Breast epithelium (tissue), 4 donors: ENCODE measurements at regions not wholly inside any gene's neighbourhood (a gene's known extent, or its start where the extent isn't known, plus 50 kb on each side); places are given as distances from the start of the nearest gene placed in this dataset.

Source experiments
- DNase-seq, 2 donors: peaks; one replicate each; pipeline ENCODE4 v3.0.0-alpha.2; 2019; ENCODE audit warnings: low spot score in 2 of 2
- H3K27ac ChIP-seq, 2 donors: fragments of 200-600 bp; sonication (generic) in 1 of 2; one replicate each; pipeline ENCODE4 v1.5.1; 2016 to 2019; ENCODE audit warnings: mild to moderate bottlenecking in 1 of 2
- H3K27me3 ChIP-seq, 2 donors: fragments of 200-600 bp; sonication (generic) in 1 of 2; one replicate each; pipeline versions ENCODE4 v1.5.1 to v1.6.0; 2017 to 2019; ENCODE audit warnings: control low read depth in 1 of 2, mild to moderate bottlenecking in 1 of 2
- H3K36me3 ChIP-seq: fragments of 200-600 bp; one replicate; pipeline ENCODE4 v1.5.1; 2019
- H3K4me1 ChIP-seq, 2 donors: fragments of 200-600 bp; sonication (generic); one replicate each; pipeline ENCODE4 v1.5.1; 2016 to 2019; ENCODE audit warnings: control low read depth in 1 of 2
- H3K4me3 ChIP-seq, 3 donors: fragments of 200-600 bp; sonication (generic); 1 replicate in 2 of 3; 2 replicates in 1 of 3; pipeline ENCODE4 v1.5.1; 2016 to 2019; ENCODE audit warnings: mild to moderate bottlenecking in 3 of 3, moderate library complexity in 2 of 3
- H3K9me3 ChIP-seq, 2 donors: fragments of 200-600 bp; sonication (generic) in 1 of 2; one replicate each; pipeline ENCODE4 v1.5.1; 2016 to 2019; ENCODE audit warnings: control low read depth in 1 of 2
- POLR2A ChIP-seq: fragments of 450-650 bp; IDR thresholded peaks from one replicate; pipeline ENCODE4 v1.6.1; 2016; ENCODE audit warnings: antibody characterized with exemption, mild to moderate bottlenecking, moderate library complexity
- POLR2AphosphoS5 ChIP-seq, 3 donors: sonication (generic); formaldehyde crosslinking; IDR thresholded peaks; one replicate each; pipeline ENCODE4 v1.6.1; 2017; ENCODE audit warnings: antibody characterized with exemption in 3 of 3
- intact Hi-C: fragments of 100-400 bp; cut with DNase I; formaldehyde crosslinking; loops from one replicate; pipeline ENCODE4 v1.15.1; 2023; ENCODE audit warnings: low total_unique reads
- TF ChIP-seq, protein P1 (sequence below), 3 donors: fragments of 450-650 bp; IDR thresholded peaks; one replicate each; pipeline ENCODE4 v1.5.1; 2016 to 2017; ENCODE audit warnings: antibody characterized with exemption in 3 of 3, mild to moderate bottlenecking in 3 of 3, moderate library complexity in 3 of 3

DNA sequence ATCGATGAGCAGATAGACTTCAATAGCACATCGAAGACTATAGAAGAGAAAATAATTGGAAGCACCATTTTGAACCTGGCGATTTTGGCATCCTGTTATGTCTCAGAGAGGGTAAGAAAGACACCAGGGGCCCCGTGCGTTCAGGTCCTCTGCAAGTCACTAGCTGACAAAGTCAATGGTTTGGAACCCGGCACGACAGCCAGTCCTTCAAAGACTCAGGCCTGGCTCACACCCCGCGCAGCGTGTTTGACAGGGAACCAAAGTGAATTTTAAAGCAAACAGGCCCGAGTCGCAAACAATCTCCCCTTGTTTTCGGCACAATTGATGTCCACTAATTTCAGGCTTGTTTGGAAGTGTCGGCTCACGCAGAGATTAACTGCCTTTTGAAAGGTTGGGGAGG is 716.6 kb downstream of the BRD1 start:
- no peak for DNase-seq
- TF ChIP-seq POLR2AphosphoS5 (IDR thresholded peaks at IDR 0.05), result no peak
- TF ChIP-seq POLR2A, result no peak
- TF ChIP-seq, protein P1, sequence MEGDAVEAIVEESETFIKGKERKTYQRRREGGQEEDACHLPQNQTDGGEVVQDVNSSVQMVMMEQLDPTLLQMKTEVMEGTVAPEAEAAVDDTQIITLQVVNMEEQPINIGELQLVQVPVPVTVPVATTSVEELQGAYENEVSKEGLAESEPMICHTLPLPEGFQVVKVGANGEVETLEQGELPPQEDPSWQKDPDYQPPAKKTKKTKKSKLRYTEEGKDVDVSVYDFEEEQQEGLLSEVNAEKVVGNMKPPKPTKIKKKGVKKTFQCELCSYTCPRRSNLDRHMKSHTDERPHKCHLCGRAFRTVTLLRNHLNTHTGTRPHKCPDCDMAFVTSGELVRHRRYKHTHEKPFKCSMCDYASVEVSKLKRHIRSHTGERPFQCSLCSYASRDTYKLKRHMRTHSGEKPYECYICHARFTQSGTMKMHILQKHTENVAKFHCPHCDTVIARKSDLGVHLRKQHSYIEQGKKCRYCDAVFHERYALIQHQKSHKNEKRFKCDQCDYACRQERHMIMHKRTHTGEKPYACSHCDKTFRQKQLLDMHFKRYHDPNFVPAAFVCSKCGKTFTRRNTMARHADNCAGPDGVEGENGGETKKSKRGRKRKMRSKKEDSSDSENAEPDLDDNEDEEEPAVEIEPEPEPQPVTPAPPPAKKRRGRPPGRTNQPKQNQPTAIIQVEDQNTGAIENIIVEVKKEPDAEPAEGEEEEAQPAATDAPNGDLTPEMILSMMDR (IDR thresholded peaks at IDR 0.05), result no peak
- Histone ChIP-seq H3K9me3 (no peaks in the 10 kb centered on the region), H3K36me3 (no peaks in the 10 kb centered on the region), H3K27ac (no peak overlapping the region), H3K4me3 (no peak overlapping the region), H3K27me3 (peaks cover 0 to 35% of the 10 kb centered on the region in 2 donors), H3K4me1 (no peaks in the 10 kb centered on the region)
- intact Hi-C loops, result no loop called here

- peaks cover 0 to 45% of the 10 kb centered on the region in 2 donors for H3K27me3 ChIP-seq
Observed at GRCh38 chr22:49108636-49109315, 718.9 kb downstream of the BRD1 start.

GRCh38 chr22:49107961-49108530 is 719.6 kb downstream of the BRD1 start:
- Histone ChIP-seq H3K9me3 (no peaks in the 10 kb centered on the region), H3K27ac (no peak overlapping the region), H3K27me3 (peaks cover 0 to 52% of the 10 kb centered on the region in 2 donors), H3K4me3 (no peak overlapping the region), H3K36me3 (no peaks in the 10 kb centered on the region), H3K4me1 (no peaks in the 10 kb centered on the region)
- TF ChIP-seq, protein P1 (IDR thresholded peaks at IDR 0.05), result no peak
- intact Hi-C loops, result no loop called here
- no peak for DNase-seq

More at GRCh38 chr22:49108636-49109315, 718.9 kb downstream of the BRD1 start:
- no peaks in the 10 kb centered on the region for H3K36me3 ChIP-seq
- no peak overlapping the region for H3K27ac ChIP-seq
- no peaks in the 10 kb centered on the region for H3K4me1 ChIP-seq
- no peak for DNase-seq
- H3K4me3 ChIP-seq, result no peak overlapping the region
- TF ChIP-seq POLR2AphosphoS5 (IDR thresholded peaks at IDR 0.05), result no peak
- TF ChIP-seq, protein P1 (IDR thresholded peaks at IDR 0.05), result no peak
- TF ChIP-seq POLR2A, result no peak
- intact Hi-C loops, result no loop called here
- H3K9me3 ChIP-seq, result no peaks in the 10 kb centered on the region

GRCh38 chr22:49107561-49107960 is 720.1 kb downstream of the BRD1 start:
- no peak for DNase-seq
- intact Hi-C loops, result no loop called here
- H3K27me3 ChIP-seq, result peaks cover 0 to 54% of the 10 kb centered on the region in 2 donors

GRCh38 chr22:49106842-49107152 is 720.9 kb downstream of the BRD1 start:
- TF ChIP-seq POLR2AphosphoS5 (IDR thresholded peaks at IDR 0.05), result no peak
- TF ChIP-seq, protein P1 (IDR thresholded peaks at IDR 0.05), result no peak
- TF ChIP-seq POLR2A, result no peak
- H3K9me3 ChIP-seq, result no peaks in the 10 kb centered on the region

More at GRCh38 chr22:49107561-49107960, 720.1 kb downstream of the BRD1 start:
- H3K36me3 ChIP-seq, result no peaks in the 10 kb centered on the region
- TF ChIP-seq POLR2AphosphoS5 (IDR thresholded peaks at IDR 0.05), result no peak
- TF ChIP-seq, protein P1 (IDR thresholded peaks at IDR 0.05), result no peak
- no peak for TF ChIP-seq POLR2A
- H3K9me3 ChIP-seq, result no peaks in the 10 kb centered on the region
- no peaks in the 10 kb centered on the region for H3K4me1 ChIP-seq
- no peak overlapping the region for H3K27ac ChIP-seq
- no peak overlapping the region for H3K4me3 ChIP-seq

More at GRCh38 chr22:49106842-49107152, 720.9 kb downstream of the BRD1 start:
- Histone ChIP-seq H3K27me3 (peaks cover 0 to 60% of the 10 kb centered on the region in 2 donors), H3K36me3 (no peaks in the 10 kb centered on the region), H3K4me1 (no peaks in the 10 kb centered on the region), H3K4me3 (no peak overlapping the region), H3K27ac (no peak overlapping the region)
- DNase-seq, result no peak
- intact Hi-C loops, result no loop called here
